HG03521 (cell line): ENCODE measurements at regions not wholly inside any gene's neighbourhood (a gene's known extent, or its start where the extent isn't known, plus 50 kb on each side); places are given as distances from the start of the nearest gene placed in this dataset.

ENCODE experiments used
- ATAC-seq: cut with Tn5 transposase; IDR thresholded peaks from one replicate; pipeline ENCODE4 v1.9.1; 2021; ENCODE audit warnings: mild to moderate bottlenecking, moderate library complexity; ENCODE audit not compliant: unreplicated experiment

- ATAC-seq: no peak
Measured at GRCh38 chr14:87187786-87188185, 805.2 kb downstream of the GALC start.

GRCh38 chr14:87186737-87187136 lies 806.2 kb downstream of the GALC start:
- ATAC-seq: no peak

DNA sequence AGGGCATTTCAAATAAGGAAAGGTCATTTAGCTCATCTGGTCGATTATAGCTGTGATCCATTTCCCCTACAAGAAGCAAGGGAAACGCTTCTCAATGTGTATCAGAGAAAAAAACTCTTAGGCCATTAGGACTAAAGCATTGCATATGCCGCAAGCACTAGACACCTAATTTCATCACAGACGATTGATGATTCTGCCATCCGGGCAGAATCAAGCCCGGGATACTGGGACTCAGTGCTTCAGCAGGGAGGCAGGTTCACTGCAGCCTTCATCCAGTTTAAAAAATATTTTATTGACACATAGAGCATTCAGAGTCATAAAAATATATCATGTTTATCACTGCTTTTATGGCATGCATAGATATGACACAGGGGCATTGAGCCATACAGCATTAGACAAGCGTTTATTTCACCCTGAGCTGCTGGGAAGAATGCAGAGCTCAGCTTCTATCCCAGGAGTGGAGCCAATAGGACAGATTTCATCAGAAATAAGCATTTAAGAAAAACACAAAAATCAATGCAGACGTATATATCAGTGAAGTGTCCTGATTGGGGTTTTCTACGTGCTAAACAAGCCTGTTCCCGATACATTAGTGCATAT lies 806.9 kb downstream of the GALC start:
- no peak for ATAC-seq

- ATAC-seq: no peak
Measured at GRCh38 chr14:87184180-87184579, 808.8 kb downstream of the GALC start.

GRCh38 chr14:87181288-87181687 lies 811.7 kb downstream of the GALC start:
- ATAC-seq: no peak

DNA sequence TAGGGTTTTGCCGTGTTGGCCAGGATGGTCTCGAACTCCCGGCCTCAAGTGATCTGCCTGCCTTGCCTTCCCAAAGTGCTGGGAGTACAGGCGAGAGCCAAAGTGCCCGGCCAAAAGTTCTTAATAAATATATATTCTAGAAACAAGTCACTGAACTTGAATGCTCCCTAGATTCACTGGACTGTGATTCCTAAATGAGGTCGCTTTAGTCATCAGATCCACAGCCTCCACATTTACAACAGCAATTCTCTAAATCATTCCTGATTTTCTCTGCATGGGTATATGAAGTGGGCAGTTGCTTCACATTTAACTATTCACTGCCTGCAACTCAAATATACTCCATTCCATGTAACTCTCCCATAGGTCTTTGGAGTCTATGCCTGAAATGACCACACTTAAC lies 813.0 kb downstream of the GALC start:
- ATAC-seq: no peak

DNA sequence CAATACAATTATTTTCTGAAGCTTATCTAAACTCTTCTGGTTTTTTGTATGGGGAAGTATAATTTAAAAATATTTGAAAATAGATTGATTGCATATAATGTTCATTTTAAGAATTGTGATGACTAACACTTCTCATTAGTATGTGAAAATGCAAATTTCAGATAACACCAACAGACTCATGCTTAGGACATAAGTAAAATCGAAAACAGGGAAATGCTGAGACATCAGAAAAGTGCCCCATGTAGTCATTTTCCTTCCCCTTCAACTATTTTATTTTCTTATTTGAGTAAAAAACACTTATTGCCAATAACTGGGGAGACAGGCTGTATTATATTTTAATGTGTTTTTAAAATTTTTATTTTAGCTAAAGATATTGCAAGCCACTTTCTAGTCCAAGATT lies 814.7 kb downstream of the GALC start:
- no peak for ATAC-seq

DNA sequence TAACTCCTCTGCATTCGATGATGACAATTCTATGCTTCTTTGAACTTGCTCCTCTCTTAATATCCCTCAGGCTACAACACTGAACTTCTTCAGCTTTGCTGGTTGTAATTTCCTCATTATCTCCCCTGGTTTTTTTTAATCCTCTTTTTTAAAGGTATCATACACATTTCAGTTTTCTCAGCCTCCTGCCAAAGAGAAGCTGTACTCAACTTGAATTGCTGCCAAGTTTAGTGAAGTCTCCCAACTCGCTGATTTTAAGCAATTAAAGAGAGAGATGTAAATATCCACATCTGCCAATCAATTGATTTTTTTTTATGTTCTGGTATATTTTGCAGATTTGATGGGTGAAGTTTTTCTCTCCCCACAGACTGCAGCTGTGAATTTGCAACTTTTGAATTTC lies 817.8 kb downstream of the GALC start:
- ATAC-seq: no peak

GRCh38 chr14:87171141-87171540 lies 821.8 kb downstream of the GALC start:
- ATAC-seq: no peak

DNA sequence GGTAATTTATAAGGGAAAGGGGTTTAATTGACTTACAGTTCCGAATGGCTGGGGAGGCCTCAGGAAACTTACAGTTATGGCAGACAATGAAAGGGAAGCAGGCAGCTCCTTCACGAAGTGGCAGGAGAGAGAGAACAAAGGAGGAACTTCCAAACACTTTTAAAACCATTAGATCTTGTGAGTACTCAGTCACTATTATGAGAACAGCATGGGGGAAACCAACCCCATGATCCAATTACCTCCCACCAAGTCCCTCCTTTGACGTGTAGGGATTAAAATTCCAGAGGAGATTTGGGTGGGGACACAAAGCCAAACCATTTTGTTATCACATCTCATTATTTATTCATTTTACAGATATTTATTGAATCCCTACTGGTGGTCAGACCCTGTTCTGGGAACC lies 822.8 kb downstream of the GALC start:
- no peak for ATAC-seq

DNA sequence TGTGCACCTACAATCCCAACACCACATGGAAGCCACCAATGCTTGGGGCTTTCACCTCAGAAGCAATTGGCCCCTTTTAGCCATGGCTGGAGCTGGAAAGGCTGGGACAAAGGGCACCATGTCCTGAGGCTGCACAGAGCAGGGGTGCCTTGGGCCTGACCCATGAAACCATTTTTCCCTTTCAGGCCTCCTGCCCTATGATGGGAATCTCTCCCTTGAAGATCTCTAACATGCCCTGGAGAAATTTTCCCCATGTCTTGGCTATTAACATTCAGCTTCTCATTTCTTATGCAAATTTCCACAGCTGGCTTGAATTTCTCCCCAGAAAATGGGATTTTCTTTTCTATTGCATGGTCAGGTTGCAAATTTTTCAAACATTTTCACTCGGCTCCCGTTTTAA lies 823.6 kb downstream of the GALC start:
- ATAC-seq: no peak

GRCh38 chr14:87161502-87161901 lies 831.5 kb downstream of the GALC start:
- no peak for ATAC-seq

DNA sequence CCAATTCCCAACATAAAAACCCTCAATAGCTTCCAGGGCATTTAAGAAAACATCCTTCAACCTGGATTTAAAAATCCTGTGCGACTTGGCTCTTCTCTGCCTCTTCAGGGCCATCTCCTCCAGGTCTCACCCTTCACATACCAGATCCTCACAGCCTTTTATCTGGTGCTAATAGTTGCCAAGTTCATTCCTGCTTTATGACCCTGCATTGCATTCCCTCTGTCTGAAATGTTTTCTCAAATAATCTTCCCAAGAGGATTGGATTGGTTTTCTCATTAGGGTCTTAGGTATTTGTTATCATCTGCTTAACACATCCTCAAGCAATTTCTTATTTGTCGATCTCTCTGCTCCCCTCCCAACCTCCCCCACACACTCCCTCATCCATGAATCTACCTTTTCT lies 832.0 kb downstream of the GALC start:
- no peak for ATAC-seq

- no peak for ATAC-seq
Measured at GRCh38 chr14:87158283-87158682, 834.7 kb downstream of the GALC start.

DNA sequence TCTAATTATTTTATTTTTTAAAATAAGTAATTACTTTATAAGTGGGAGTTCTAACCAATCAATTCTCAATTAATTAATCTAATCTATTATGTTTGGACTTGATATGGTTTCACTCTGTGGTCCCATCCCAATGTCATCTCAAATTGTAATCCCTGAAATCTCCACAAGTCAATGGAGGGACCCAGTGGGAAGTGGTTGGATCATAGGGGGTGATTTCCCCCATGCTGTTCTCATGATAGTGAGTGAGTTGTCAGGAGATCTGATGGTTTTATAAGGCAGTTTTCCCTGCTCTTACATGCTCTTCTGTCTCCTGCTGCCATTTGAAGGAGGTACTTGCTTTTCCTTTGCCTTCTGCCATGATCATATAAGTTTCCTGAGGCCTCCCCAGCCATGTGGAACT lies 836.1 kb downstream of the GALC start:
- no peak for ATAC-seq

GRCh38 chr14:87155856-87156488 lies 837.0 kb downstream of the GALC start:
- no peak for ATAC-seq

DNA sequence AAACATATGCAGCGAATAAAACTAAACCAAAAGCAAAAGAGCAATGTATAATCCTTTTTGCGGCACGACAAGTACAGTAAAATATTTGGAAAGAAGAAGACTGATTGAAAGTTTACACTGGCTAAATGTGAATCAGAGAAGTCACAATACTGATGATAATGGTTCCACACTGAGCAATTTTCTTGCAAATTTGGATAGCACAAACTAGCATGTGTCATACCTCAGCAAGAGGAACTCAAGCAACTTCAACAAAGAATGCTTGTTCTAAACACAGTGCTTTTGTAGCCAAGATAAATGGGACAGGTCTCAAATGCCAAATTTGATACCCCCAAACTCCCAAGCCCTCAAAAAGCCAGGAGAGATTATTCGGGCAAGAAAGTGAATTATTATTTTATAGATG lies 839.1 kb downstream of the GALC start:
- no peak for ATAC-seq

- ATAC-seq: no peak
Measured at GRCh38 chr14:87153391-87153790, 839.6 kb downstream of the GALC start.

GRCh38 chr14:87152693-87153092 lies 840.3 kb downstream of the GALC start:
- ATAC-seq: no peak

DNA sequence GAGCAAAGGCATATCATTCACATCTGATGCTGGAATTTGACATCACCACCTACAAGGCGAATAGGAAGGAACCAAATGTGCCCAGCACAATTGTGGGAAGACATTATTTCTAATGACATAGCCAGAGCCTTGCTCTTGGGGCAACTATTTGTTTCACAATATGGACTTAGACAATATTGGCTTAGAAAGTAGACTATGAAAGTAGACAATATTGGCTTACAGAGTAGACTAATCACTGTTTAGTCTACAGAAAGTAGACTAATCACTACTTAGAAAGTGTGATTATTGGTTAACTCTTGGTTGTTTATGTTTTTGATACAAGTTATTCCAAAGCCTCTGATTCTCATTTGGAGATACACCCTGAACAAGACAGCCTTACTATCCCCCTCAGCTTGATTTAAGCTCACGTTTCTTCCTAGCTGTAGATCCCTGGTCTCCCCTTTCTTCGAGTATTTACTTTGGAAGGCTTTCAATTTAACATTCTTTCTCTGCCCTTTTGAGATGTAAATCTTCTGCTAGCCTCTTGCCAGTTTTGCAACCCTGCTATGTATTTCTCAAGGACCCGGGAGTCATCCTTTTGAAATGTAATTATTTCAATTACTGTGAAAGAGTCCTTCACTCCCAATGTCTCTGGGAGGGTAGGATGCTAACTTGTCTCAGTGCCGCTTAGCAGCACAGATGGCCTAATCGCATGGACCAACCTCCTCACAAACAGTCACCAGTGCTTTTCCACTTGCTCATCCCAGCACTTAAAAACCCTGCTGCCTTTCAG lies 843.2 kb downstream of the GALC start:
- no peak for ATAC-seq

- no peak for ATAC-seq
Measured at GRCh38 chr14:87148655-87149054, 844.3 kb downstream of the GALC start.

GRCh38 chr14:87142551-87143211 lies 850.3 kb downstream of the GALC start:
- no peak for ATAC-seq
